ENCODE measurements at regions not wholly inside any gene's neighbourhood (a gene's known extent, or its start where the extent isn't known, plus 50 kb on each side); places are given as distances from the start of the nearest gene placed in this dataset.

GRCh38 chr3:81154611-81155143, 606.8 kb downstream of the GBE1 start:
- Histone ChIP-seq H3K36me3 (no peaks in the 10 kb centered on the region), H3K27ac (no peak overlapping the region), H3K9me3 (no peaks in the 10 kb centered on the region), H3K4me1 (replicated peaks) (no peaks in the 10 kb centered on the region), H3K27me3 (replicated peaks; ENCODE audit: insufficient read depth) (no peaks in the 10 kb centered on the region), H3K4me3 (no peak overlapping the region)
- DNase-seq (ENCODE audit: low spot score): no peak
- WGBS: 67% methylated on average over 7 of the region's 7 CpGs
- TF ChIP-seq POLR2A (IDR thresholded peaks at IDR 0.05) (no peak), CTCF (IDR thresholded peaks at IDR 0.05) (no peak), POLR2AphosphoS5 (IDR thresholded peaks at IDR 0.05) (no peak)
- intact Hi-C loops (cut with DNase I): no loop called here

- H3K27ac ChIP-seq: no peak overlapping the region
- H3K9me3 ChIP-seq: no peaks in the 10 kb centered on the region
- TF ChIP-seq CTCF (IDR thresholded peaks at IDR 0.05) (no peak), POLR2AphosphoS5 (IDR thresholded peaks at IDR 0.05) (no peak), POLR2A (IDR thresholded peaks at IDR 0.05) (no peak)
- no peak for DNase-seq (ENCODE audit: low spot score)
- H3K4me3 ChIP-seq: no peak overlapping the region
- no peaks in the 10 kb centered on the region for H3K4me1 ChIP-seq (replicated peaks)
- no peaks in the 10 kb centered on the region for H3K27me3 ChIP-seq (replicated peaks; ENCODE audit: insufficient read depth)
- intact Hi-C loops (cut with DNase I): no loop called here
- H3K36me3 ChIP-seq: no peaks in the 10 kb centered on the region
- 83% methylated on average over 2 of the region's 2 CpGs for WGBS
Observed at GRCh38 chr3:81152156-81152555, 609.3 kb downstream of the GBE1 start.

GRCh38 chr3:81132995-81133394, 628.5 kb downstream of the GBE1 start:
- TF ChIP-seq POLR2AphosphoS5 (IDR thresholded peaks at IDR 0.05) (no peak), CTCF (IDR thresholded peaks at IDR 0.05) (no peak), POLR2A (IDR thresholded peaks at IDR 0.05) (no peak)
- WGBS: 100% methylated on average over 1 of the region's 1 CpG
- DNase-seq (ENCODE audit: low spot score): no peak
- no peaks in the 10 kb centered on the region for H3K27me3 ChIP-seq (replicated peaks; ENCODE audit: insufficient read depth)
- no peaks in the 10 kb centered on the region for H3K4me1 ChIP-seq (replicated peaks)
- H3K9me3 ChIP-seq: no peaks in the 10 kb centered on the region
- intact Hi-C loops (cut with DNase I): no loop called here
- no peaks in the 10 kb centered on the region for H3K36me3 ChIP-seq
- H3K27ac ChIP-seq: no peak overlapping the region
- H3K4me3 ChIP-seq: no peak overlapping the region

- no peak for DNase-seq (ENCODE audit: low spot score)
- 53% methylated on average over 5 of the region's 5 CpGs for WGBS
- H3K27ac ChIP-seq: no peak overlapping the region
Observed at GRCh38 chr3:81105789-81106488, 655.5 kb downstream of the GBE1 start.

More at GRCh38 chr3:81105789-81106488, 655.5 kb downstream of the GBE1 start:
- H3K9me3 ChIP-seq: no peaks in the 10 kb centered on the region
- H3K36me3 ChIP-seq: no peaks in the 10 kb centered on the region
- intact Hi-C loops (cut with DNase I): no loop called here
- TF ChIP-seq POLR2A (IDR thresholded peaks at IDR 0.05) (no peak), POLR2AphosphoS5 (IDR thresholded peaks at IDR 0.05) (no peak), CTCF (IDR thresholded peaks at IDR 0.05) (no peak)
- no peaks in the 10 kb centered on the region for H3K4me1 ChIP-seq (replicated peaks)
- H3K27me3 ChIP-seq (replicated peaks; ENCODE audit: insufficient read depth): no peaks in the 10 kb centered on the region
- H3K4me3 ChIP-seq: no peak overlapping the region

Measured in prostate gland (tissue), 2 donors.